Stromal cell of bone marrow (primary cell): ENCODE measurements at regions not wholly inside any gene's neighbourhood (a gene's known extent, or its start where the extent isn't known, plus 50 kb on each side); places are given as distances from the start of the nearest gene placed in this dataset.

Experiments
- DNase-seq: peaks from one replicate; pipeline ENCODE4 v3.0.0-alpha.2; 2012; ENCODE audit warnings: low read depth

GRCh38 chr15:29319823-29320222, 50.2 kb upstream of the NSMCE3 start:
- DNase-seq, result no peak
